SU-DHL-6 (cell line): ENCODE measurements at regions not wholly inside any gene's neighbourhood (a gene's known extent, or its start where the extent isn't known, plus 50 kb on each side); places are given as distances from the start of the nearest gene placed in this dataset.

Source experiments
- CTCF ChIP-seq: fragments of 200-600 bp; sonication (generic); IDR thresholded peaks from one replicate; pipeline ENCODE4 v1.5.1; 2017; ENCODE audit warnings: antibody characterized with exemption, mild to moderate bottlenecking, low read length, moderate library complexity; ENCODE audit not compliant: insufficient read depth, poor library complexity, severe bottlenecking
- EZH2phosphoT487 ChIP-seq: fragments of 200-600 bp; sonication (generic), shearing (Covaris generic); conservative IDR thresholded peaks from 2 replicates; pipeline ENCODE4 v1.6.1; 2018; ENCODE audit warnings: mild to moderate bottlenecking, antibody characterized with exemption, low read length, moderate library complexity, mixed read lengths

GRCh38 chr6:137403443-137403842, 90.8 kb downstream of the OLIG3 start:
- TF ChIP-seq CTCF (no peak), EZH2phosphoT487 (no peak)
